ENCODE measurements at regions not wholly inside any gene's neighbourhood (a gene's known extent, or its start where the extent isn't known, plus 50 kb on each side); places are given as distances from the start of the nearest gene placed in this dataset.

DNA sequence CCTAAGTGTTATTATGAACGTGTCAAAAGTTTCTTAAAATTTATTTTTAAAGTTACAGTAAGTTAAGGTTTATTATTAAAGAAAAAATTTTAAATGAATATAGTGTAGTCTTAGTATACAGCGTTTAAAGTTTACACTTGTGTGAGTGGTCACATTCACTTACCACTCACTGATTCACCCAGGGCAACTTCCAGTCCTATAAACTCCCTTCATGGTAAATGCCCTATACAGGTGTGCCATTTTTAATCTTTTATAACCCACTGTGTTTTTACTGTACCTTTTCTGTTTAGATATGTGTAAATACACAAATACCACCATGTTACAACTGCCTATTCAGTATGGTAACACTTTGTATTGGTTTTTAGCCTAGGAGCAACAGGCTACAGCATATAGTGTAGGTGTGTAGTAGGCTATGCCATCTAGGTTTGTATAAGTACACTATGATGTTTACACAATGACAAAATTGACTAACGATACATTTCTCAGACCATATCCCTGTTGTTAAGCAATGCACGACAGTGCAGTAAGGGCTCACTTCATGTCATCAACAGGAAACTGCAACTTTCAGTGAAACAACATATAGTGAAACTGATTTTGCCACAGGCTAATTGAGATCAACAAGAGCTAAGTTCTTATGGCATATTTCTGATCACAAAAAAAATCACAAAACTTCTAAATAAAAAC lies 112.0 kb upstream of the TMCC3 start:
- H3K9ac ChIP-seq (ENCODE audit: low read depth, low read length), result no peak overlapping the region
- no peak overlapping the region for H3K4me2 ChIP-seq (ENCODE audit: low read length)
- no peak overlapping the region for H3K4me3 ChIP-seq (ENCODE audit: low read length)
- H3K9me3 ChIP-seq (replicated peaks; ENCODE audit: low read length), result no peaks in the 10 kb centered on the region
- no peaks in the 10 kb centered on the region for H3K27me3 ChIP-seq (ENCODE audit: control insufficient read depth, insufficient read depth, low read length)
- H3K36me3 ChIP-seq (ENCODE audit: insufficient read depth, low read length), result no peaks in the 10 kb centered on the region
- peaks cover 4% of the 10 kb centered on the region for H3K4me1 ChIP-seq (ENCODE audit: control insufficient read depth, insufficient read depth, low read length)

DNA sequence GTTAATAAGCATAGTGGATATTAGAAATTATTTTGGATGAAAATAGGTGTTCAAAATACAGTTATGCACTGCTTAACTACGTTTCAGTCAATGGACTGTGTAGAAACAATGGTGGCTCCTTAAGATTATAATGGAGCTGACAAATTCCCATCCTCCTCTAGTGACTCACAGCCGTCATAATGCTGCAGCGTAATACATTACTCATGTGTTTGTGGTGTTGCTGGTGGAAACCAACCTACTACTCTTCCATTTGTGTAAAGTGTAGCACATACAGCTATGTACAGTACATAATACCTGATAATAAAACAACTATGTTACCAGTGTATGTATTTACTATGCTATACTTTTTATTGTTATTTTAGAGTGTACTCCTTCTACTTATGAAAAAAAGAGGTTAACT lies 111.2 kb upstream of the TMCC3 start:
- Histone ChIP-seq H3K9me3 (replicated peaks; ENCODE audit: low read length) (no peaks in the 10 kb centered on the region), H3K4me3 (ENCODE audit: low read length) (no peak overlapping the region), H3K4me1 (ENCODE audit: control insufficient read depth, insufficient read depth, low read length) (peaks cover 4% of the 10 kb centered on the region), H3K36me3 (ENCODE audit: insufficient read depth, low read length) (no peaks in the 10 kb centered on the region), H3K4me2 (ENCODE audit: low read length) (no peak overlapping the region), H3K27me3 (ENCODE audit: control insufficient read depth, insufficient read depth, low read length) (no peaks in the 10 kb centered on the region), H3K9ac (ENCODE audit: low read depth, low read length) (no peak overlapping the region)

DNA sequence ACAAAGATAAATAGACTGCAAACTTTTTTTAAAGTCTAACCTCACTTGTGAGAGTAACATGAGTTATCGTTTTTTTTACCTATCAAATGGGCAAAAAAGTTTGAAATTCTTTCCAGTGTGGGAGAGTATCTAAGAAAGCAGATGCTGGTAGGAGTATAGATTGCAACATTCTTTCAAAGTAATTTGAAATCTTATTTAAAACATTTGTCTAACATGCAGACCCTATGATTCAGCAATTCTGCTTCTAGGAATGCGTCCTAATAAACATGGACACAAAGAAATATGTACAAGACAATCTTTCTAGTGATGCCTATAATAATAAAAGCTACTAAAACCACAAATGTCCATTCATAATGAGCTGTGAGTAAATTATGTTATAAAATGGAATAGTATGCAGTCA lies 110.4 kb upstream of the TMCC3 start:
- Histone ChIP-seq H3K4me1 (ENCODE audit: control insufficient read depth, insufficient read depth, low read length) (peaks cover 4% of the 10 kb centered on the region), H3K36me3 (ENCODE audit: insufficient read depth, low read length) (no peaks in the 10 kb centered on the region), H3K4me2 (ENCODE audit: low read length) (no peak overlapping the region), H3K4me3 (ENCODE audit: low read length) (no peak overlapping the region), H3K9me3 (replicated peaks; ENCODE audit: low read length) (no peaks in the 10 kb centered on the region), H3K9ac (ENCODE audit: low read depth, low read length) (no peak overlapping the region), H3K27me3 (ENCODE audit: control insufficient read depth, insufficient read depth, low read length) (peaks cover under 1% of the 10 kb centered on the region)

DNA sequence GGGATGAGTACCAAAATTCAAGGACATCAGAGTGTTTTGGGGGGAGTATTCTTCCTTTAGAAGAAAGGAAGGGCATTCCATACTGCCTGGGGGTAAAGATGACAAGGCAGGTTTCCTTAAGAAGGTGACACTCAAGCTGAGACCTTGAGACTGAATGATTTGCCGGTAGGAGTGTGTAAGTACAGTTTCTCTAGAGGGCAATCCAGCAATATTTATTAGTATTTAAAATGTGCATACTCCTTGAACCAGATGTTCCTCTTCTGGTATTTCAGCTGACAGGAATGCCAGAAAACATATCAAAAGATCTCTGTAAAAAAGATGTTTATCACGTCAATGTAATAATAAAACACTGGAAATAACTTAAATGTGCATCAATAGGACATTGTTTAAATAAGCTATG lies 106.4 kb upstream of the TMCC3 start:
- H3K4me2 ChIP-seq (ENCODE audit: low read length), result no peak overlapping the region
- no peaks in the 10 kb centered on the region for H3K9me3 ChIP-seq (replicated peaks; ENCODE audit: low read length)
- H3K4me3 ChIP-seq (ENCODE audit: low read length), result no peak overlapping the region
- no peaks in the 10 kb centered on the region for H3K36me3 ChIP-seq (ENCODE audit: insufficient read depth, low read length)
- H3K9ac ChIP-seq (ENCODE audit: low read depth, low read length), result no peak overlapping the region
- peaks cover 1% of the 10 kb centered on the region for H3K4me1 ChIP-seq (ENCODE audit: control insufficient read depth, insufficient read depth, low read length)
- peaks cover 31% of the 10 kb centered on the region for H3K27me3 ChIP-seq (ENCODE audit: control insufficient read depth, insufficient read depth, low read length)

DNA sequence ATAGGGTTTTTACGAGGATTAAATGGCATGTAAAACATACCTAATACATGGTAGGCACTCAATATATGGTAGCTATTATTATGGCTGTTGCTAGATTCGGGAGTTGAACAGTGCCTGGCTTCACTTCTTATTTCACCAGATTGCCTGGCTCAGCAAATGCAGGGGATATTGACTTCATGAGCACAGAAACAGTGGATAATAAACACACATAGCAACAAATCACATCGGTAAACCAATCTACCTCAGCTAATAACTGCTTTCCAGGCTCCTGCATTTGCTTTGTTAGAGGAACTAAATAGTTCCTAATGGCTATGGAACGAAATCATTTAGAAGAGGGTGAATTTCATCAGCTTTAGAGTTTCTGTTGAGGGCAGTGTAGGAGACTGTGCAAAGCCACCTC lies 105.2 kb upstream of the TMCC3 start:
- Histone ChIP-seq H3K27me3 (ENCODE audit: control insufficient read depth, insufficient read depth, low read length) (peaks cover 41% of the 10 kb centered on the region), H3K9ac (ENCODE audit: low read depth, low read length) (no peak overlapping the region), H3K36me3 (ENCODE audit: insufficient read depth, low read length) (no peaks in the 10 kb centered on the region), H3K4me3 (ENCODE audit: low read length) (no peak overlapping the region), H3K4me1 (ENCODE audit: control insufficient read depth, insufficient read depth, low read length) (no peaks in the 10 kb centered on the region), H3K9me3 (replicated peaks; ENCODE audit: low read length) (no peaks in the 10 kb centered on the region), H3K4me2 (ENCODE audit: low read length) (no peak overlapping the region)

DNA sequence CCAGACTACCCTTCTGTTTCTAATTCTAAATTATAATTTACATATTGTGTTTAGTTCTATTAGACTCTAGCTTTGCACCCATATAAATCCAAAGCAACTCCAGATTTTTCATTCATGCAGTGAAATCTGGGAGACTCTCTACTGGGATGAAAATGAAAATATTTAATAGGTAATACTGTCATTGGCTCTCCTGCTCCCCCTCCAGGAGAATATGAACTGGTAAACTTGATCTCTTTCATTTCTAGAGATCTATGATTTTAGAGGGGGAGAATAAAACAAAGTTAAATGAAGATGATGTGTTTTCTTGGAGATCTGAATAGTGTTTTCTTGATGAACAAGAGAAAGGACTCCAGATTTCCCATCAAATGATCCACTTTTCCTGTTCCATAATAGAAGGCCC lies 104.3 kb upstream of the TMCC3 start:
- H3K9ac ChIP-seq (ENCODE audit: low read depth, low read length), result no peak overlapping the region
- H3K4me3 ChIP-seq (ENCODE audit: low read length), result no peak overlapping the region
- H3K36me3 ChIP-seq (ENCODE audit: insufficient read depth, low read length), result no peaks in the 10 kb centered on the region
- no peaks in the 10 kb centered on the region for H3K9me3 ChIP-seq (replicated peaks; ENCODE audit: low read length)
- peaks cover 47% of the 10 kb centered on the region for H3K27me3 ChIP-seq (ENCODE audit: control insufficient read depth, insufficient read depth, low read length)
- no peak overlapping the region for H3K4me2 ChIP-seq (ENCODE audit: low read length)
- no peaks in the 10 kb centered on the region for H3K4me1 ChIP-seq (ENCODE audit: control insufficient read depth, insufficient read depth, low read length)

DNA sequence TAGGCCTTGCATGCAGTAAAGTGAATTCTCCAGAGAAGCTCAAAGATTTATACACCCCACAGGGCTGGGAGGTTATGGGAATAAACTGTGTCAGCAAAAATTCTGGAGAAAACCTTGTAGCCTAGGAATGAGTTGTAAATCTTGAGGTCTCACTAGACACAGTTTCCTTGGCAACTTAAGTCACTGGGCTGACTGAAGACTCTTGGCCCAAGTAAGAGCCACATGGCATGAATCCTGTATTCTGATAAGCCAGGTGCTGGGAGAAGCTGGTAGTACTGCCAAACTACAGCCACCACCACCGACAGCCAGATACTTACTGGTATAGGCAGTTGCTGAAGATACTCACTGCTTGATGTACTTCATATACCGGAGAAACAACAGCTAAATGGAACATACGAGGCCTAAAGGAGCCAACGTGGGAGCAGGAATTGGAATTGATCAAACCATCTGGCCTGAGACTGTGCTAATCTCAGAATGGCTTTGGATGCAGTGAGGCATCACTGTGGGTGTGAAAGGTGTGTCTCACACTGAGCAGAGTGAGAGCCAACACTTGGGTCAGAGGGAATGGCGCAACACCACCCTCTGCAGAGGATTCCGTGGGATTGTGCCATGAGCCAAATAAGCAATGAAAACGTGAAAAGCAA lies 102.8 kb upstream of the TMCC3 start:
- H3K4me2 ChIP-seq (ENCODE audit: low read length), result no peak overlapping the region
- no peaks in the 10 kb centered on the region for H3K4me1 ChIP-seq (ENCODE audit: control insufficient read depth, insufficient read depth, low read length)
- peaks cover 47% of the 10 kb centered on the region for H3K27me3 ChIP-seq (ENCODE audit: control insufficient read depth, insufficient read depth, low read length)
- no peak overlapping the region for H3K9ac ChIP-seq (ENCODE audit: low read depth, low read length)
- H3K4me3 ChIP-seq (ENCODE audit: low read length), result no peak overlapping the region
- H3K9me3 ChIP-seq (replicated peaks; ENCODE audit: low read length), result no peaks in the 10 kb centered on the region
- H3K36me3 ChIP-seq (ENCODE audit: insufficient read depth, low read length), result no peaks in the 10 kb centered on the region

DNA sequence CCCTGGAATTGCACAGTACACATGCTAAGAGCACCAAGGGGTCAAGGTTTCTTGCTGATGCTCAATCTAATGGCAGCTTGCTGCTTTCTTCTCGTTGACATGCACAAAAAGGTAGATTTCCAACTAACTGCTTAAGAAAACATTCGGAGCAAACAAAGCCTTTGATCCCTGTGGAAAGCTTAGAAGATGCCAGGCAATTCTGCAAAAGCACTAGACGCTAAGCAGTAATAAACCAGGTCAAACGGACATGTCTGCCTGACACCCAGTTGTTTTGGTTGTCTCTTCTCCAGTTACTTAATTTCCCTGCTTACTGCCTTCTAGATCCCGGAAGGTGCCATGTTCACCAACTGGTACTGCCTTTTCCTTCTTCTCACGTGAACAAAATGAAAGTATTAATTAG lies 100.5 kb upstream of the TMCC3 start:
- H3K27me3 ChIP-seq (ENCODE audit: control insufficient read depth, insufficient read depth, low read length), result peaks cover 59% of the 10 kb centered on the region
- H3K4me3 ChIP-seq (ENCODE audit: low read length), result no peak overlapping the region
- no peak overlapping the region for H3K9ac ChIP-seq (ENCODE audit: low read depth, low read length)
- no peaks in the 10 kb centered on the region for H3K36me3 ChIP-seq (ENCODE audit: insufficient read depth, low read length)
- H3K4me2 ChIP-seq (ENCODE audit: low read length), result no peak overlapping the region
- H3K9me3 ChIP-seq (replicated peaks; ENCODE audit: low read length), result no peaks in the 10 kb centered on the region
- H3K4me1 ChIP-seq (ENCODE audit: control insufficient read depth, insufficient read depth, low read length), result no peaks in the 10 kb centered on the region

DNA sequence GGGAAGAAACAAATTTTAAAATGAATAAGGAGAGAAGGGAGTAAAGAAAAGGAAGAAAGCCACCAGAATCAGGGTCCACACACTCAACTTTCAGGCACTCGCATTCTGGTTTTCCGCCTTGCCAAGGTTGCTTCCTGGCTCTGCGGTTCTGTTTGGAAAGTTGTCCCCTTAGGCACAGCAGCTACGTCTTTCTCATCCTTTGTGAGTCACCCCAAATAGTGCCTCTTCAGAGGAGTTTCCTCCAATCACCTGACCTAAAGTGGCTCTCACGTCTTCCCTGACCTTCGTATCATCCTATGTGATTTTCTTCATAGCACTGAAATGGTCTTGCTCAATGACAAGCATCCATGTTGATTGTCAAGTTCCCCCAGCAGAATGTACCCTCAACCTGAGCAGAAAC lies 99.5 kb upstream of the TMCC3 start:
- H3K4me3 ChIP-seq (ENCODE audit: low read length), result no peak overlapping the region
- no peaks in the 10 kb centered on the region for H3K36me3 ChIP-seq (ENCODE audit: insufficient read depth, low read length)
- H3K4me2 ChIP-seq (ENCODE audit: low read length), result no peak overlapping the region
- H3K9ac ChIP-seq (ENCODE audit: low read depth, low read length), result no peak overlapping the region
- H3K9me3 ChIP-seq (replicated peaks; ENCODE audit: low read length), result no peaks in the 10 kb centered on the region
- no peaks in the 10 kb centered on the region for H3K4me1 ChIP-seq (ENCODE audit: control insufficient read depth, insufficient read depth, low read length)
- peaks cover 60% of the 10 kb centered on the region for H3K27me3 ChIP-seq (ENCODE audit: control insufficient read depth, insufficient read depth, low read length)

DNA sequence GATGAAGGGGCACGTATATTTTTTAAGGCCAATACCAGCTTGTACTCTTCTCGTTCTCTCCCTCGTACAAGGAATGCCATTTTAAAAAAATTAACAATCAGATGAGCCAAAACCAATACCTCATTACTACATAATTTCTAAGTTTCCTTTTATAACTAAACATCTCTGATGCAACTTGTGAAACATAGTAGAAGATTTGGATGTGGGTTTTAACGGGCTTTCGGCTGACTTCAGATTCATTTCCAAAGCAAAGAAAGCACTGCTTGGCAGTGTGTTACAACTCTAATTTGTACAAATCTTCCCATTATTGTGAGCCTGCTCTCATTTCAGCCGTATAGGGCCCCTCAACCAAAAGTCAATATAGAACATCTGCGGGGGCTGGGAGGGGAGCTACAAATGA lies 99.1 kb upstream of the TMCC3 start:
- no peak overlapping the region for H3K4me3 ChIP-seq (ENCODE audit: low read length)
- H3K4me2 ChIP-seq (ENCODE audit: low read length), result no peak overlapping the region
- H3K9me3 ChIP-seq (replicated peaks; ENCODE audit: low read length), result no peaks in the 10 kb centered on the region
- peaks cover 62% of the 10 kb centered on the region for H3K27me3 ChIP-seq (ENCODE audit: control insufficient read depth, insufficient read depth, low read length)
- no peak overlapping the region for H3K9ac ChIP-seq (ENCODE audit: low read depth, low read length)
- H3K36me3 ChIP-seq (ENCODE audit: insufficient read depth, low read length), result no peaks in the 10 kb centered on the region
- H3K4me1 ChIP-seq (ENCODE audit: control insufficient read depth, insufficient read depth, low read length), result no peaks in the 10 kb centered on the region

DNA sequence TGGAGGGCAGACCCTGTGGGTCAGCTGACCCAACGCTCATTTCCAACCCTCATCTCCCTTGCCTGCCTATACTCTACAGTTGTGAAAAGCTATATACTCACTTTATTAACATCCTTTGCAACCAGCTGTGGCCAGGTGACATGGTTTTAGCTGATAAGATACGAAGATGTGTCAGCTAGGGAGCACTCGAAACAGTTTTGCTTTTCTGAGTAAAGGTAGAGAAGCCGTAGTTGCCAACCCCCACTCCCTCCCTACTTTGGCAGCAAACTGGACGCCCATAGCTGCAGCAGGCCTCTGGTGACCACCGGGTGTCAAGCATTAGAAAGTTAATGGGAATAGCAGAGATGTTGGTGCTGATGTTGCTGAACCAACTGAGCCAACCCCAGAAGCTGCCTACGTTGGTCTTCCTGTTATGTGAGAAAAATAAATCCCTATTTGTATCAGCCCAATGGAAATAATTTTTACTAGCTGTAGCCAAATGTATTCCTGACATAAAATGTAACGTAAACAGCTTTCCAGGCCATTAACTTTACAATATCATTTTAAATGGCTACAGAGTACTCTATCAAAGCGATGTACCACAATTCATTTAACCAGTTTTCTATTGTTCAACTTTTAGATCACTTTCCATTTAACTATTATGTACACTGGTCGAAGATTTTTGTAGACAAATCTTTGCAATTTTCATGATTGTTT lies 98.5 kb upstream of the TMCC3 start:
- H3K36me3 ChIP-seq (ENCODE audit: insufficient read depth, low read length), result no peaks in the 10 kb centered on the region
- no peaks in the 10 kb centered on the region for H3K9me3 ChIP-seq (replicated peaks; ENCODE audit: low read length)
- H3K4me1 ChIP-seq (ENCODE audit: control insufficient read depth, insufficient read depth, low read length), result no peaks in the 10 kb centered on the region
- no peak overlapping the region for H3K4me2 ChIP-seq (ENCODE audit: low read length)
- no peak overlapping the region for H3K4me3 ChIP-seq (ENCODE audit: low read length)
- H3K9ac ChIP-seq (ENCODE audit: low read depth, low read length), result no peak overlapping the region
- H3K27me3 ChIP-seq (ENCODE audit: control insufficient read depth, insufficient read depth, low read length), result peaks cover 62% of the 10 kb centered on the region

DNA sequence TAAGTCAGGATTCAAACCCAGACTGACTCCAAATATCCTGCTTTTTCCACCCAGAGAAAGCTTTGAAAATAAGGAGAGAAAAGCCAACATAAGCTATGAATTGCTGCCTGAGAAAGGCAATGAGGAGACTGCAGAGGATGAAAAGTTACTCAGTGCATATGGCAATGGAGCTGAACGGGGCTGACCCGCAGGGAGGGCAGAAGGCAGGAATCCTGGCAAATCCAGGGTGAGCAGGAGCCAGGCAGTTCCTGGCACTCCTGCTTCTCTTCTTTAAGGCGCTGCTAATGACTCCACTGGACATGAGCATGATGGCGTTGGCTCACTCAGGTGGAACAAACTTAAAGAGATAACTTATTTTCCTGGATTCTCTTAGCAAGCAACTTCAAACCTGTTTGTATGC lies 95.2 kb upstream of the TMCC3 start:
- no peak overlapping the region for H3K9ac ChIP-seq (ENCODE audit: low read depth, low read length)
- H3K4me2 ChIP-seq (ENCODE audit: low read length), result no peak overlapping the region
- H3K4me3 ChIP-seq (ENCODE audit: low read length), result no peak overlapping the region
- no peaks in the 10 kb centered on the region for H3K36me3 ChIP-seq (ENCODE audit: insufficient read depth, low read length)
- no peaks in the 10 kb centered on the region for H3K9me3 ChIP-seq (replicated peaks; ENCODE audit: low read length)
- no peaks in the 10 kb centered on the region for H3K4me1 ChIP-seq (ENCODE audit: control insufficient read depth, insufficient read depth, low read length)
- H3K27me3 ChIP-seq (ENCODE audit: control insufficient read depth, insufficient read depth, low read length), result peaks cover 53% of the 10 kb centered on the region
